NCI-H460 (cell line): ENCODE measurements at regions not wholly inside any gene's neighbourhood (a gene's known extent, or its start where the extent isn't known, plus 50 kb on each side); places are given as distances from the start of the nearest gene placed in this dataset.

Source experiments
- DNase-seq: peaks from one replicate; pipeline ENCODE4 v3.0.0-alpha.2; 2016; ENCODE audit warnings: low read depth; ENCODE audit errors: extremely low read depth

GRCh38 chr18:78624646-78625279 lies 354.9 kb upstream of the SALL3 start:
- DNase-seq: no peak

DNA sequence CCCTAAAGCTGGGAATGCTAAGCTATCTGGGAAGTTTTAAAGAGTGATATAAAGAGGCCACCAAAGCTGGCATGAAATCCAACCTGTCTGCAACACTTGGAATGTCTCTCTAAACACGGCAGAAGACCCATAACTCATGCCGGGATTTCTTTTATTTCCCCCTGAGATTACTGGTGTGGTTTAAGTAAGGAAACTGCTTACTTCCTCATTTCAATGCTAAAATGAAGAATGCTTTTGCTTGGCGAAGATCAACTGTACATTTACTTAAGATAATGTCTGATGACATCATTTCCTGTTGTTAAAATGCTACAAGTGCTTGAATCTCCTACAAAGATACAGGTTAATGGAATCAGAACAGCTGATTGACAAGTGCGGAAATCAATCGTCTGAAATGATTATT lies 353.8 kb upstream of the SALL3 start:
- no peak for DNase-seq

GRCh38 chr18:78627551-78628346 lies 351.9 kb upstream of the SALL3 start:
- no peak for DNase-seq

GRCh38 chr18:78629426-78629825 lies 350.2 kb upstream of the SALL3 start:
- no peak for DNase-seq

- DNase-seq: no peak
These were observed 349.3 kb upstream of the SALL3 start for GRCh38 chr18:78630356-78630755.

GRCh38 chr18:78630981-78631510 lies 348.6 kb upstream of the SALL3 start:
- DNase-seq: no peak

- peak; percentile 6 for DNase-seq
These were observed 347.5 kb upstream of the SALL3 start for GRCh38 chr18:78632111-78632541.

GRCh38 chr18:78634061-78634696 lies 345.4 kb upstream of the SALL3 start:
- no peak for DNase-seq

DNA sequence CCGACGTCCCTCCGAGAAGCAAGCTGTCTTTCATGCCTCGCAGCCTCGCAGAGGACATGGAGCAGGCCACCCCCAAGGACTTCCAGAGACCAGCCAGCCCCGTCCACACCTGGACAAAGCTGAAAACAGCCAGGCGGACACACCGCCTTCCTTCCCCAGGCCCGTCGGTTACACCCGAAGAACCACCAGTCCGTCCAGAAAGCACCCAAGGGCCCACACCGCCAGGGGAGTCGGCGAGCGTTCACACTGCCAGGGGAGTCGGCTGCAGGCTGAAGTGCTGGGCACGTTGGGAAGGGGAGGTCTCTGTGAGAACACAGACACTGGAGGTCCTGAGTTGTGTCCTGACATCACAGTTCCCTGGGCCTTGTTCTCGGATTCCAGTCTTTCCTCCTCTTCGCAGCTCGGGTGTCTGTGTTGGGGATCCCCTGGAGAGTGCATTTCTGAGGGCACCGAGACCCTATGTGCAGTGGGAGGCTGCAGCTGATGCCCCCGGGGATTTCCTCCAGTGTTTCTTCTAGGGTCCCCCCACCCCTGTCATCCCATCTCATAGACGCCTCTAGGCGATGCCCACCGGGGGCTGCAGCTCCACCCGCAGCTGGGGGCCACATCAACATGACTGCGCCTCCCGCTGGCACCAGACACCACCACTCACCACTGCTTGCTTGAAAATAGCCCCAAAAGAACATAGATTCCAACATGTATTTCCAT lies 344.4 kb upstream of the SALL3 start:
- DNase-seq: no peak

DNA sequence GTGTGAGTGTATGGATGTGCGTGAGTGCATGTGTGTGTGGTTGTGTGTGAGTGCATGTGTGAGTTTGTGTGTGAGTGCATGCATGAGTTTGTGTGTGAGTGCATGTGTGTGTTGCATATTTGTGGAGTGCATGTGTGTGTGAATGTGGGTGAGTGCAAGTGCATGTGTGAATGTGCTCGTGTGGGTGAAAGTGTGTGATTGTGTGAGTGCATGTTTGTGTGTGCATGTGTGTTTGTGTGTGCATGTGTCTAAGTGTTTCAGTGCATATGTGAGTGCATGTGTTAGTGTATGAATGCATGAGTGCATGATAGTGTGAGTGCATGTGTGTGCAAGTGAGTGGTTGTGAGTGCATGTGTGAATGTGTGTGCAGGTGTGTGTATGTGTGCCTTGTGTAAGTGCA lies 343.4 kb upstream of the SALL3 start:
- no peak for DNase-seq

DNA sequence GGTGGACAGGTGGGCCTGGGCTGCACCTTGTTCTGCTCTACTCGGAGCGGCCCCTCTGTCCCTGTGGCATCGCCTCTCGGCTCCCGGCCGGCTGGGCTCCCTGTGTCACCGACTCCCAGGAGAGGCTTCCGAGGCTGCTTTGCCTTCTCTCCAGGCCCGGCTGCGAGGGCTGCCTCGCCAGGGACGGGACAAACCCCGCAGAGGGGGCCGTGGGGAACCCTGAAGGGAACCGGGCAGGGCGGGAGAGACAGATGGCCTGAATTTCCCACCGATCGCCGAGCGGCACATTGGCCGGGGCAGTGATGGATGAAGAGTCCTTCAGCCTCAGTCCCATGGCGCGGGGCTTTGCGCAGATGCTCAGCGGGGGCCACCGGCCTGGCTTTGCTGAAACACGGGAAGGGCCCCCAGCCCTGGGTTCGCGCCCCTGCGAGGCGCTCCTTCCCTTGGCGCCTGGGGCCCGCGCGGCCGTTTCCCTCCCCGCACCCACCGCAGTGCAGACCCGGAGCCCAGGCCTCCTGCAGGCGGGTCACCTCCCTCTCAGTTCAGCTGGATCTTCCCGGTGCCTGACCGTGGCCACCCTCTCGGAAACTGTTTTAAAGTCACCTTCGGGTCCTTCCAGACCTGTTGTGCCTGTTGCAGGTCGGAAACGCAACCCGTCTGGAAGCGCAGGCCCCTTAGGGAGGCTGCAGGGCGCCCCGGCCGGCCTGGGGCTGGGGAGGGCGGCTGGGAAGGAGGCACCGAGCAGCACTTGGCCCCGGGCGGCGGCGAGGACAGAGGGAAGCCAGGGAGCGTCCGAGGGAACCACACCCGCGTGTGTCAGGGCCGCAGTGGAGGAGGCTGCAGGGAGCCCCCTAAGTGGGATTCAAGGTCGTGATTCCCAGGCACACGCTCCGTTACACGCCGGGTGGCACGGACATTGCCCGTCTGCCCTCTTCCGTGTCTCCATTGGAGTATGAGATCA lies 341.9 kb upstream of the SALL3 start:
- no peak for DNase-seq

- no peak for DNase-seq
These were observed 340.3 kb upstream of the SALL3 start for GRCh38 chr18:78639006-78639950.

DNA sequence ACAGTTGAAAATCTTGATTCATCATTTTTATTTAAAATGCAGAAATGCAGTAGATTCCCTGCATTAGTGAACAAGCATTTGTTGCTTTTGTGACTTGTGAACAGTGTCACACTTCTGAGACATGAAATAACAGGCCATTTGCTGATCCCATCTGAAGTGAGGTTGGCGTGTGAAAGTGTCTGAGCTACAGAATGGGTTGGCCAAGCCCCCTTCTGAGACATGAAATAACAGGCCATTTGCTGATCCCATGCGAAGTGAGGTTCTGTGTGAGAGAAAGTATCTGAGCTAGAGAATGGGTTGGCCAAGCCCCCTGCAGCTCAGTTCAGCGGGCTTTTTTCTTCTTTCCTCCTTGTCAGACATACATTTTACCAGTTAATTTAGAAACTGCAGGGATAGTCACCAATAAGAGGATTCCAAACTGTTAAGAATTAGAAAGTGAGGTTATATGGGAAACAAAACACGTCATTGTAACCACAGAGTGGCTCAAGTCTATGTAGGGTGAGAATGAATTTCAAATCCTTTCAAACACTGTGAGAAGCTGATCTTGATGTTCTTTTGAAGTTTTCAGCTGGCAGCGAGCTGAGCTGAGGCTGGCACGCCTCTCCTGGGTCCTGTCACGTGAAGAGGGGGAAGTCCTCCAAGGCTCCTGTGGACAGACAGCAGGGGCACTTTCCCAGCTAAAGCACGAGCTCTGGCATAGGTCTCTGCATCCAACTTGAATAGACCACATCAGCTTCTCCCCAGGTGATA lies 339.2 kb upstream of the SALL3 start:
- no peak for DNase-seq

- no peak for DNase-seq
These were observed 337.9 kb upstream of the SALL3 start for GRCh38 chr18:78641689-78642231.

DNA sequence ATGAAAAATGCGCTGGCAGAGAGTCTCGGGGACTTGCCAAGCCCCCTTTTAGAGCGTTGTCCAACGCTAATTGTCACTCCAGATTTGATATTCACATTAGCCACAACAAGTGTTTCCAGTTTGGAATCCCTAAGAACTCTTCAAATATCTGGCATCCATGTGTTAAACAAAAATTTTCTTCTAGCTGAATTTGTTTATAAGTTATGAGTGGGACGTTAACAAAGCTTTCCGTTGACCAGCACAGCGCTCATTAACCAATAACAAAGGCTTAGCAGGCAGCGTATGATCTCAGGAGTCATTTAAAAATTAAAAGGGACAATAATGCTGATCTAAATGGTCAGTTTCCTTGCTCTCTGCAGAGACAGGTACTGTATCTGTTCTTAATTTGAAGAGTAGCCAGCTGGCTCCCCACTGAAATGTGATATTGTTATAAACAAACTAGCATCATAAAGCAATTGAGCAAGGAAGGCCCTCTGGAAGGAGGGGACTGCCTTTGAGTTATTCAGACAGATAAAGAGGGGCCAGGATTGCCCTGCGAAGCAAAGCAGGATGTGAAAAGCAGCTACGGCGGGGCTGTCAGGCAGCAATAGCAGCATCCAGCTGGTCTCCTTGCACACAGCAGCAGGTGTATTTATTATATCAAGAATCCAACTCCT lies 337.2 kb upstream of the SALL3 start:
- no peak for DNase-seq

DNA sequence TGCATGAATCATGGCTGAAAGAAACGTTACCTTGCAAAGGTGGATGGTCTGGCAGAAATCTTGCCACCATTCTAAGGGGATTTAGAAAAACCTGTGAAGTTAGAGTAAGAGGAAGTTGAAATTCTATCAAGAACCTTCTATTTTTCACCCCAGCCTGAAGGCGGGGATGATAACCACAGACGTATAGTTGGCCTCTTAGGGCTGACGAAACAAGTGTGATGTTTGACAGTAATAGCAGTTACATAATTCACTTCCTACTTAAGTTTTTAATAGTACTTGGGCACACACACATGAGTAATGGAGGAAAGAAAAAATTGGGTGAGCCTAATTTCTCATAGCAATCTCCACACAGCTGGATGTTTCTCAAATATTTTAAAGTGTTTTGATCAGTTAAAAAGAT lies 336.6 kb upstream of the SALL3 start:
- no peak for DNase-seq

DNA sequence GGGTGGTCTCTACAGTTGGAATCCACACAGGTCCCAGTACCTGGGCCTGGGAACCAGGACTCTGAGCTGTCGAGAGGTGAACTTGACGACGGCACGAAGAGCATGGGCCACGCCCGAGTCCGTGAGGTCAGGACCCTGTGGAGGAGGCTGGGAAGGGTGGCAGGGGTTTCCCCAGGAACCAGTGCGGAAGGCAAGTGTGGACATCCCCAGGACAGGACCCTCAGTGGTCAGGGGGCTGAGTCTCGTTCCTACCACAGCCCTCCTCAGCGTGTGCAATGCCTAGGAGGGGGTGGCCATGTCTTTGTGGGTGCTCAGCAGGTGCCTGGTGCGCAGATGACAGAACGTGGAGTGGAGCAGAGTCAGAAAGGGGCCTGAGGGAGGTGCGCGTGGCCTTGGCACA lies 335.6 kb upstream of the SALL3 start:
- DNase-seq: no peak
